ENCODE measurements at regions not wholly inside any gene's neighbourhood (a gene's known extent, or its start where the extent isn't known, plus 50 kb on each side); places are given as distances from the start of the nearest gene placed in this dataset.
"Not testable (repeated sequence)": the region's sequence is repeated elsewhere in the genome, so short reads cannot be mapped to it uniquely, and the experiment has no call there.

DNA sequence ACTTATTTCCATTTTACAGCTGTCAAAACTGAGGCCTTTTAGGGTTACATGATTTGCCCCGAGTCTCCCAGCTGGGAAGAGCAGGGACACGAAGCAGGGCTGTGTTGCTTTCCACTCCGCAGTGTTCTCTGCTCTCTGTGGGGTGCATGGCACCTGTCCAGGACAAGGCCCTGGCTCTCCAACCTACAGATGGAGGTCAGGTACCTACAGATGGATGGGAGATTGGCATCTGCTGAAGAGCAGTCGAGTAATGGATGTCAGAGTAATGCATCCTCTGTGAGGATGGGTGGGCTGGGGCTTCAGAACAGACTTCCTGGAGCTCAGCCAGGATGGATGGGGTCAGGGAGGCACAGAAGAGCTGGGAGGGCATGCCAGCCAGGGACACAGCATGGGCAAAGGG lies 85.0 kb downstream of the EMX2 start:
- H3K4me3 ChIP-seq (ENCODE audit: low read length in 3 of 3) = no peak overlapping the region
- no peaks in the 10 kb centered on the region for H3K9me3 ChIP-seq (ENCODE audit: control insufficient read depth in 2 of 3, insufficient read depth in 1 of 3, low read length in 3 of 3)
- peaks cover 0 to 6% (median 0%) of the 10 kb centered on the region in 3 donors for H3K4me1 ChIP-seq (ENCODE audit: control insufficient read depth in 2 of 3, insufficient read depth in 2 of 3, low read depth in 1 of 3, low read length in 3 of 3)
- intact Hi-C loops (cut with DNase I) = no loop called here
- TF ChIP-seq, protein P1, sequence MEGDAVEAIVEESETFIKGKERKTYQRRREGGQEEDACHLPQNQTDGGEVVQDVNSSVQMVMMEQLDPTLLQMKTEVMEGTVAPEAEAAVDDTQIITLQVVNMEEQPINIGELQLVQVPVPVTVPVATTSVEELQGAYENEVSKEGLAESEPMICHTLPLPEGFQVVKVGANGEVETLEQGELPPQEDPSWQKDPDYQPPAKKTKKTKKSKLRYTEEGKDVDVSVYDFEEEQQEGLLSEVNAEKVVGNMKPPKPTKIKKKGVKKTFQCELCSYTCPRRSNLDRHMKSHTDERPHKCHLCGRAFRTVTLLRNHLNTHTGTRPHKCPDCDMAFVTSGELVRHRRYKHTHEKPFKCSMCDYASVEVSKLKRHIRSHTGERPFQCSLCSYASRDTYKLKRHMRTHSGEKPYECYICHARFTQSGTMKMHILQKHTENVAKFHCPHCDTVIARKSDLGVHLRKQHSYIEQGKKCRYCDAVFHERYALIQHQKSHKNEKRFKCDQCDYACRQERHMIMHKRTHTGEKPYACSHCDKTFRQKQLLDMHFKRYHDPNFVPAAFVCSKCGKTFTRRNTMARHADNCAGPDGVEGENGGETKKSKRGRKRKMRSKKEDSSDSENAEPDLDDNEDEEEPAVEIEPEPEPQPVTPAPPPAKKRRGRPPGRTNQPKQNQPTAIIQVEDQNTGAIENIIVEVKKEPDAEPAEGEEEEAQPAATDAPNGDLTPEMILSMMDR (IDR thresholded peaks at IDR 0.05; ENCODE audit: borderline replicate concordance, extremely low read depth, insufficient read depth) = no peak
- no peaks in the 10 kb centered on the region for H3K27me3 ChIP-seq (ENCODE audit: control insufficient read depth, insufficient read depth, low read length)
- FAIRE-seq (no peak), DNase-seq (no peak)
- H3K9ac ChIP-seq (ENCODE audit: low read length in 3 of 3) = no peak overlapping the region
- H3K36me3 ChIP-seq (ENCODE audit: control insufficient read depth in 2 of 3, insufficient read depth in 3 of 3, low read length in 3 of 3) = no peaks in the 10 kb centered on the region
- H3K27ac ChIP-seq (ENCODE audit: low read depth in 2 of 2, low read length in 2 of 2) = no peak overlapping the region

DNA sequence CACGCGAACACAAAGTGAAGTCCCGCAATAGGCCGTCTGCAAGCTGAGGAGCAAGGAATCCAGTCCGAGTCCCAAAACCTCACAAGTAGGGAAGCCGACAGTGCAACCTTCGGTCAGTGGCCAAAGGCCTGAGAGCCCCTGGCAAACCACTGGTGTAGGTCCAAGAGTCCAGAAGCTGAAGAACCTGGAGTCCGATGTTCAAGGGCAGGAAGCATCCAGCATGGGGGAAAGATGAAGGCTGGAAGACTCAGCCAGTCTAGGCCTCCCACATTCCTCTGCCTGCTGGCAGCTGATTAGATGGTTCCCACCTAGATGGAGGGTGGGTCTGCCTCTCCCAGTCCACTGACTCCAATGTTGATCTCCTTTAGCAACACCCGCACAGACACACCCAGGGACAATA lies 87.2 kb downstream of the EMX2 start:
- H3K9me3 ChIP-seq (ENCODE audit: control insufficient read depth in 2 of 3, insufficient read depth in 1 of 3, low read length in 3 of 3); FAIRE-seq; intact Hi-C loops (cut with DNase I); H3K4me1 ChIP-seq (ENCODE audit: control insufficient read depth in 2 of 3, insufficient read depth in 2 of 3, low read depth in 1 of 3, low read length in 3 of 3); H3K36me3 ChIP-seq (ENCODE audit: control insufficient read depth in 2 of 3, insufficient read depth in 3 of 3, low read length in 3 of 3); H3K9ac ChIP-seq (ENCODE audit: low read length in 3 of 3); H3K27me3 ChIP-seq (ENCODE audit: control insufficient read depth, insufficient read depth, low read length); H3K4me3 ChIP-seq (ENCODE audit: low read length in 3 of 3); DNase-seq; H3K27ac ChIP-seq (ENCODE audit: low read depth in 2 of 2, low read length in 2 of 2): not testable (repeated sequence)

DNA sequence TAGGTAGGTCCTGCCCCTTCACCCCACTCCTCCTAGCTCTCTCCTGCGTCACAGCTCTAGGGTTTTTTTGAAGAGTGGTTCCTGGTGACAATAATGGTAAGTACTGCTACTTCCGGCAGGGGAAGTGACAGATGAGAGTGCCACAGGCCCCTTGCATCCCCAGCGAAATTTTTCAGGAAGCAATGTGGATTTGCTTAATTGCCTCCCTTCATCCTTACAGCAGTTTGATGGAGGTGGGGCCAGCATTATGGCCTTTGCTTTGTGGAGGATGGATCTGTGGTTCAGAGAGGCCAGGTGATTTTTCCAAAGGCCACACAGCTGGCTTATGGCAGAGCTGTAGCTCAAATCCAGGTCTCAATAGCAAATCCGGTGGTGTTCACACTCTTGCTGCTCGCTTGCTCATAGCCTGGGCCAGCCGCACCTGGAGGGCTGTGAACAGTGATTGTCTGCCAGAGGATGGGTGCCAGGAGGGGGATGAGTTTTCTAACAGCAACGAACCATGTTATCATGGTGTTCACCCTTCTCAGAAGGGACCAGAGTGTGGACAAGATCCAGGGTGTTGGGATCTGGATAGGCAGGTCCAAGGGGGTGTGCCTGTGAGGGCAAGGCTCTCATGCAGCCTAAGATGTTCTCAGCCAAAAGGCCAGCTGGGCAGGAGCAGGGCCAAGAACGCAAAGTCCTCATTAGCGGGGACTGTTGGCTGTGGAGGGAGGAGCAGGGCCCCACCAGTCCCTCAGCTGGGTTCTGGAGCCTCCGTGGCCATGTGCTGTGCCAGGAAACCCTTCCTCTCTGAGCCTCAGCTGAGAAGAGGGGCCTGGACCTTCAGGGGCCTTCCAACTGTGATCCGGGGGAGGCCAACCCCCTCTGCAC lies 89.0 kb downstream of the EMX2 start:
- Histone ChIP-seq H3K9me3 (ENCODE audit: control insufficient read depth in 2 of 3, insufficient read depth in 1 of 3, low read length in 3 of 3) (no peaks in the 10 kb centered on the region), H3K36me3 (ENCODE audit: control insufficient read depth in 2 of 3, insufficient read depth in 3 of 3, low read length in 3 of 3) (no peaks in the 10 kb centered on the region), H3K4me3 (ENCODE audit: low read length in 3 of 3) (no peak overlapping the region), H3K27me3 (ENCODE audit: control insufficient read depth, insufficient read depth, low read length) (no peaks in the 10 kb centered on the region), H3K4me1 (ENCODE audit: control insufficient read depth in 2 of 3, insufficient read depth in 2 of 3, low read depth in 1 of 3, low read length in 3 of 3) (peaks cover 0 to 6% (median 0%) of the 10 kb centered on the region in 3 donors), H3K9ac (ENCODE audit: low read length in 3 of 3) (no peak overlapping the region), H3K27ac (ENCODE audit: low read depth in 2 of 2, low read length in 2 of 2) (no peak overlapping the region)
- FAIRE-seq (no peak), DNase-seq (no peak)
- TF ChIP-seq, protein P1 (IDR thresholded peaks at IDR 0.05; ENCODE audit: borderline replicate concordance, extremely low read depth, insufficient read depth) = no peak
- intact Hi-C loops (cut with DNase I) = no loop called here

DNA sequence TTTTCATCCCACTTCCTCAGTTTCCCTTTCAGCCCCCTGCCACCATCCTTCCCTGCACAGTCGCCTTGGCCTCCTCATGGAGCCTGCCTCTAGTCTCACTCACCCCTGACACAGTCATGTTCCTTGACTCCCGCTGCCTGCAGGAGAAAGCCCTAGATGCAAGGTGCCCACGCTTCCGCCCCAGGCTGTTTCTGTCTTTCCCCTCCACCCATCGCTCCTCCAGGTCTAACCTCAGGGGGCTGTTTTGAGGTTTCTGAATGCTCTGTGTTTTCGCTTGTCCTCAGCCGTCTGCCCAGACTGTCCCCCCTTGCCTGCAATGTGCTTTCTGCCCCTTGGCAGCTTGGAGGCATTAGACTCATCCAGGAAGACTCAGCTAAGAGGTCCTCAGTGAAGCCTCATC lies 89.9 kb downstream of the EMX2 start:
- Histone ChIP-seq H3K36me3 (ENCODE audit: control insufficient read depth in 2 of 3, insufficient read depth in 3 of 3, low read length in 3 of 3) (no peaks in the 10 kb centered on the region), H3K4me3 (ENCODE audit: low read length in 3 of 3) (no peak overlapping the region), H3K4me1 (ENCODE audit: control insufficient read depth in 2 of 3, insufficient read depth in 2 of 3, low read depth in 1 of 3, low read length in 3 of 3) (peaks cover 0 to 6% (median 0%) of the 10 kb centered on the region in 3 donors), H3K9ac (ENCODE audit: low read length in 3 of 3) (no peak overlapping the region), H3K27me3 (ENCODE audit: control insufficient read depth, insufficient read depth, low read length) (no peaks in the 10 kb centered on the region), H3K9me3 (ENCODE audit: control insufficient read depth in 2 of 3, insufficient read depth in 1 of 3, low read length in 3 of 3) (no peaks in the 10 kb centered on the region), H3K27ac (ENCODE audit: low read depth in 2 of 2, low read length in 2 of 2) (no peak overlapping the region)
- DNase-seq = no peak
- intact Hi-C loops (cut with DNase I) = no loop called here
- no peak for FAIRE-seq
- TF ChIP-seq, protein P1 (IDR thresholded peaks at IDR 0.05; ENCODE audit: borderline replicate concordance, extremely low read depth, insufficient read depth) = no peak
